ENCODE measurements at regions not wholly inside any gene's neighbourhood (a gene's known extent, or its start where the extent isn't known, plus 50 kb on each side); places are given as distances from the start of the nearest gene placed in this dataset.
"Not testable (repeated sequence)": the region's sequence is repeated elsewhere in the genome, so short reads cannot be mapped to it uniquely, and the experiment has no call there.

DNA sequence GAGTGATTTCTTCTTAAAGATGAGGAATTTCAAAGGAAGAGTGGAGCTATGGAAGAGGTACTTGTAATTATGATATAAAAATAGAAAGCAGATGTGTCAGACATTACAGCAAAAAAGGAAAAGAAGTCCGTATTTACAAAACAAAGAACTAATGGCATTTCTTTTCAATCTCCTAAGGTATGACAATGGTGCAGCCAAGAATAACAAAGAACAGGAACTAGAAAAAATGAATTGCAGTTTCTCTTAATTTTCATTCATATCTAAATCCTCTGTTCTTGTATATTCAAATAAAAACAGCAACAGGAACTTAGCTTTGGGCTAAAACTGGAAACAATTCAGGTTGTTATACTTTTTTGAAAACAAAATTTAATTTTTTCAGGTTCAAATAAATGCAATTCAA is 105.1 kb downstream of the SPRY1 start:
- DNase-seq: no peak

DNA sequence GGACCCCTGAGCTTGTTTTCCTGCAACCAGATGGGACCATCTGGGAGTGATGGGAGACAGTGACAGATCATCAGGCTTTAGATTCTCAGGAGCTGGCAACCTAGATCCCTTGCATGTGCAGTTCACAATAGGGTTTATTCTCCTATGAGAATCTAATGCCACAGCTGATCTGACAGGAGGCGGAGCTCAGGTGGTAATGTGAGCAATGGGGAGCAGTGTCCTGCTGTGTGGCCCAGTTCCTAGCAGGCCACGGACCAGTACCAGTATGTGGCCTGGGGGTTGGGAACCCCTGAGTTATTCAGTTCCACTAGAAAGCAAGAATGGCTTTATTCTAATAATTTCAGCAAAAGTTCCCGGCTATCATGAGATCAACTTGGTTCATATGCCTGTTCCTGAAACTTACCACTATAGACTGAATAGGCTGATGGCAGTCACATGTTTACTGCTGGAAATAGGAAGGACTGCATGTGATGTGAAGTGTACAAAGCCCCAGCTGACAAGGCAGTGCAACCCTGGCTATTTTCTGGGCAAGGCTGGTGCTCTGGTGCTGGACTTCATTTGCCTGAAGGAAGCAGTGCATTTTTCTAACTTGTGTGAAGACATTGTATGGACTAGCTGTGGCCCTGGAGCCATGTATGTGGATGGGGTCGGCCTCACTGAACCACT is 107.2 kb downstream of the SPRY1 start:
- no peak for DNase-seq

DNA sequence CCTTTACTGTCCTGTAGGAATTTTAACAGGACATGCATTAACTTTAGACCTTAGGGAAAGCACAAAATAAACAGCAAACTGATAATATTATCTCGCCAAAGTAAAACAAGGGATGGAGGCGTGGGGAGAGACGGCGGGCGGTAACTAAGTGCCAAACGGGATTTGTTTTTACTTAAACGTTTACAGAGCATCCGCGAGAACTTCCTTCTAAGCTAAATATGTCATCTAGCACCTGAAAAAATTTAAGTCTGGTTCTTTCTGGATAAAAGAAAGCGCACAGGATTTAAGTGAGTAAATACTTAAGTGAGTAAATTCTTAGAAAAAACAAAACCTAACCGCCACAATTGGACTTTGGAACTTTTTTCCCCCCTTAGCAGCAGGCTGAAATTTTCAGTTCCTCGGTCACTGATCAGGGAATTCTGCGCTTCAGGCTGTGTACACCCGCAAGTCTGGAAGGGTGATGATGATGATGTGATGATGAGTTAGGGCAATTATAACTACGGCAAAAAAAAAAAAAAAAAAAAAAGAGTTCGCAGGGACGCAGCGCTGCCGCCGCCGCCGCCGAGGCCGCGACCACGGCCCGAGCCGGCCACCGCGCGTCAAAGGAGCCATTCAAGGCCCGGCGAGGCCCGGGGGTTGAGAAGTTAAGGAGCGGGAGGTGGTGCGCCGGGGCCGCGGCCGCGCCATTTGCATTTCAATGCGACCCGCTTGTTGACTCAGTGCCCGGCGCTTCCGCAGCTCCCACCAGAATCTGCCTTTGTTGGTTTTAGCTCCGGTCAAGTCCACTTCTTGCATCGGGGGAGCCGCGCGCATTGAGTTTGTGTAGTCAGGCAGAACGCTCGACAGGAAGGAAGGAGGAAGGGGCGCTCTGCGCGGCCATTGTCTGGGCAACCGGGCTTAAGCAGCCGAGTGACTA is 108.8 kb downstream of the SPRY1 start:
- DNase-seq: peak; percentile 87

GRCh38 chr4:123506011-123506695 is 109.6 kb downstream of the SPRY1 start:
- DNase-seq: no peak

GRCh38 chr4:123507376-123507775 is 110.8 kb downstream of the SPRY1 start:
- no peak for DNase-seq

- no peak for DNase-seq
These were observed 113.6 kb downstream of the SPRY1 start for GRCh38 chr4:123510221-123510620.

DNA sequence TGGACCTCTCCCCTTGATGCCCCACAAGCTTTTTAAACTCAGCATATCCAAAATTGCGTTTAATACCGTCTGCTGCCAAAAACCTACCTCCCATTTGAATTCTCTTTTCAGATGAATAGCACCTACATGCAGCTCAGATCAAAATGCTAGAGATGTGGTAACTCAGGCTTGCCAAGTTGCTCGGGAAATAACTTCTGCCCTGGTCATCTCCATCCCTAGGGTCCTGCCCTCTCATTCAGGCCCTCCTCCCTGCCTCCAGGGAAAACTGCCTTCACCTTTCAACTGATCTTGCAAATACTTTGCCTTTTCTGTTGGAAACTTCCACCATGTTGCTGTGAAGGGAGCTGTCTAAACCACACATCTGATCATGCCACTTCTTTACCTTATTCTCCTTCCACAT is 114.1 kb downstream of the SPRY1 start:
- DNase-seq: no peak

DNA sequence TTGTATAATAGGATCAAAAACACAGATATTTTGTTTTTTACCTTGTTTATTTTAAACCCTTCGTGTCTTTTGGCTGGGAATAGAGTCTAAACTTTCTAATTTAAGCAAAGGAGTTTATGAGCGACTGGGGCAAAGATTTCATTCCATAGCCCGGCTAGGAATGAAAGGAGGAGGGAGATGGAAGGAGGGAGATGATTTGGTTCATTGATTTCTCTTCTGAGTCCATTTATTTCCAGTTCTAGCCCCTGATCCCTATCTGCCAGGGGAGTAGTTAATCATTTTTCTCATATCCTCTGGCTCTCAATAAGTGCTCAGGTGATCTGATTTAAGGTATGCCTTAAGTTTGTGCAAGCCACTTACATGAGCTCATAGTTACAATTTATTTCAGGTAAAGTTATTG is 120.0 kb downstream of the SPRY1 start:
- no peak for DNase-seq

GRCh38 chr4:123517176-123517575 is 120.6 kb downstream of the SPRY1 start:
- DNase-seq: no peak

- DNase-seq: no peak
These were observed 121.4 kb downstream of the SPRY1 start for GRCh38 chr4:123517971-123518370.

GRCh38 chr4:123520325-123520724 is 123.7 kb downstream of the SPRY1 start:
- no peak for DNase-seq

DNA sequence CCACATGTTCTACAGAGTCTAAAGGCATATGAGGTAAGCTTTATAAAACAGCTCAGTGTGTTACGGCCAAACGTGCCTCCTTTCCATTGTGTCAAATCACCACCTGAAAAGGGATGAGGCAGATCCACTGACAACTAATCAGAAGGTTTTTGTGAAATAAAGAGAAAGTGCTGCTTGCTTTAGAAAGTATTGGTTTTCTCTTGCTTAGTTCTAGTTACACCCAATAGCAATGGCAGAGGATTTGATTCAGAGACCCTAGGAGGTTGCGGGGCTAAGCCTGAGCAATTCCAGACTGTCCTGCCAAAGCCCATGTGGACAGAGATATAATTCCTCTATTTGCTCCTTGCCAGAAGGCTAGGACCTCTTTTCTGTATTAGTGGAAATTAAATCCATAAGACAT is 125.5 kb downstream of the SPRY1 start:
- no peak for DNase-seq

DNA sequence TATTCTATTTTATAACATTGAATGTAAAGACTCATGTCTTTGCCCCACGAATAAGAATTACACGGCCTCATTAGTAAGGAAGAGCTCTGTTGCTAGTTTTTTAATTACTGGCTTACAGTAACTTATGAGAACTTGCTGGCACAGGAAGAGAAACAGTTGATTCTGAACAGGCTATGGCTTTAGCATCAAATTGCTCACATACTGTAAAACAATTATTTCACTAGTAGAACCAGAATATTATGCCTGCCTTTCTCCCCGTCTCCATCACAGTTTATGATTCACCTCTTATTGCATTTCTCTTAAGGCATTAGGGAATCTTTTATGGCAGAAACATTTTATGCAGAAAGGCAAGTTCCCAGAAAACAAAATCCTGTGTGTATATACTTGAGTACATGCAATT is 126.1 kb downstream of the SPRY1 start:
- DNase-seq: no peak

DNA sequence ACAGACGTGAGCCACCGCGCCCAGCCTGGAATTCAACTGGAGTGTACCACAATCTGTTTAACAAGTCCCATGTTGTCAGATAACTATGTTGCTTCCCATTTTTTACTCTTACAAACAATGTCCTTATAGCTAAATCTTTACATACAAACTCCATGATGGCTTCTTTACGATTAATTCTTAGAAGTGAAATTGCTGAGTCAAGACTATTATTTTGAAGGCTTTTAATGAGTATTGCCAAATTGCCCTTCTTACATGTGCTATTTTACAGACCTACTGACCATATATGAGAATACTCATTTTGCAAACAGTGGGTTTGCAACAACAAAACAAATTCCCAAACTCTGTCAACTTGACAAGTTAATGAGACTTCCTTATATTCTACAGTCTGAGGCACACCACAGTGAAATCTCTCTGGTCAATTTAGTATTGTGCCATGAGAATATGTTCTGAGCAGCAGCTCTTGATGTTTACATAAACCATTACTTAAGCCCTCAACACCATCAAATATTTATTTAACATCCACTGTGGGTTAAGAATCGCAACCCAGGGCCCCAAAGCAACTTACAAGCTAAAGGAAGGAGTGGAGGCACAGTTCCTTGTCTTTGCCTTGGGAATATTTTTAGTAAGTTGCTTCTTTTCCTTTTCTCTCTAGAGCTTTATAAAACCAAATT is 128.5 kb downstream of the SPRY1 start:
- peak; percentile 43 for DNase-seq

- no peak for DNase-seq
These were observed 129.9 kb downstream of the SPRY1 start for GRCh38 chr4:123526511-123526910.

GRCh38 chr4:123528501-123529277 is 132.1 kb downstream of the SPRY1 start:
- no peak for DNase-seq

DNA sequence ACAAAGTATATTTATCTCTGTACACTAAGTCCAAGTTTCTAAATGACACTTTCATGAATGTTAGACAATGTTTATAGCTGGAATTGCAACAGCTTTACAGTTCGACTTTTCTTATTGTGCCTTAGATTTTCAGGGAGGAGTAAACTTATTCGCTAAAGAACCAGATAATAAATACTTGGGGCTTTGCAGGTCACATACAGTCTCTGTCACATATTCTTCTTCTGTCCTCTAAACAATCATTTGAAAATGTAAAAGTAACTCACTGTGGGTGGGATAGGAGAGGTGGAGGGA is 132.6 kb downstream of the SPRY1 start:
- no peak for DNase-seq

- no peak for DNase-seq
These were observed 133.8 kb downstream of the SPRY1 start for GRCh38 chr4:123530357-123530756.

DNA sequence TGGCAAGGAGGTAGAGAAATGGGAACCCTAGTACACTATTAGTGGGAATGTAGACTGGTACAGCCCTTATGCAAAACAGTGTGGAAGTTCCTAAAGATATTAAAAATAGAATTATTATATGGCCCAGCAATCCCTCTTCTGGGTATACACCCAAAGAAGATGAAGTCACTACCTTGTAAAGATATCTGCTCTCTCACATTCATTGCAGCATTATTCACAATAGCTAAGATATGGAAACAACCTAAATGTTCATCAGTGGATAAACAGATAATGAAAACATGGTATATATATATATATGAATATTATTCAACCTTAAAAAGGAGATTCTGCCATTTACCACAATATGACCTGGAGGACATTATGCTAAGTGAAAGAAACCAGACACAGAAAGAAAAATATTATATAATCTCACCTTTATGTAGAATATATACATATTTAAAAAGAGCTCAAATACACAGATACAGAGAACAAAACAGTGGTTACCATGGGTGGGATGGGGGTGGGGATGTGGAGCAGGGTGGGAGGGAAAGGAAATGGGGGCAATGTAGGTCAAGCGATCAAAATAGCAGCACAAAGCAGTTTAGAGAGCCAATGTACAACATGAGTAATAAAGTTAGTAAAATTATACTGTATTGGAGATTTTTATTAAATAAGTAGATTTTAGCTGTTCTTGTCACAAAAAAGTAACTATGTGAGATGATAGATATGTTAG is 138.6 kb downstream of the SPRY1 start:
- DNase-seq: no peak

- DNase-seq: no peak
These were observed 139.6 kb downstream of the SPRY1 start for GRCh38 chr4:123536225-123536624.

- not testable (repeated sequence) for DNase-seq
These were observed 141.4 kb downstream of the SPRY1 start for GRCh38 chr4:123537906-123538402.

All from NCI-H510A treated with DMSO at 0.1 percent for 48 hours (cell line).